BE2C (cell line): ENCODE measurements at regions not wholly inside any gene's neighbourhood (a gene's known extent, or its start where the extent isn't known, plus 50 kb on each side); places are given as distances from the start of the nearest gene placed in this dataset.

Experiments
- DNase-seq: peaks from one replicate; pipeline ENCODE4 v3.0.0-alpha.2; 2020
- H3K27me3 ChIP-seq: fragments of 250-450 bp; sonication (Bioruptor Pico); 2 replicates; pipeline ENCODE4 v1.5.1; 2020; ENCODE audit warnings: mild to moderate bottlenecking
- H3K36me3 ChIP-seq: fragments of 250-450 bp; sonication (Bioruptor Pico); 2 replicates; pipeline ENCODE4 v1.5.1; 2020; ENCODE audit warnings: mild to moderate bottlenecking
- H3K4me1 ChIP-seq: fragments of 250-450 bp; sonication (Bioruptor Pico); 2 replicates; pipeline ENCODE4 v1.5.1; 2020
- H3K4me3 ChIP-seq: 2 replicates; pipeline ENCODE4 v1.5.1; 2011; ENCODE audit warnings: low read depth, low read length
- H3K9me3 ChIP-seq: fragments of 250-450 bp; sonication (Bioruptor Pico); 2 replicates; pipeline ENCODE4 v1.5.1; 2020
- TF ChIP-seq, protein P1 (sequence below): IDR thresholded peaks from 2 replicates; pipeline ENCODE4 v1.5.1; 2012; ENCODE audit warnings: mild to moderate bottlenecking, low read depth, low read length

DNA sequence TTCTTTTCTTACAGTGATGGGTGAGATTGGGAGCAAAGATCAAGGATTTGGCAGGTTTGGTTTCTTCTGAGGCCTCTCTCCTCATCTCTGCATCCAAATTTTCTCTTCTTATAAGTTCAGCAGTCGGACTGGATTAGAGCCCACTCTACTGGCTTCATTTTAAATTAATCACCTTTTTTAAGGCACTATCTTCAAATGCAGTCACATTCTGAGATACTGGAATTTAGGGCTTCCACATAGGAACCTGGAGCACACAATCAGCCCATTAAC, 56.5 kb upstream of the PLSCR4 start:
- H3K4me1 ChIP-seq, result no peaks in the 10 kb centered on the region
- TF ChIP-seq, protein P1, sequence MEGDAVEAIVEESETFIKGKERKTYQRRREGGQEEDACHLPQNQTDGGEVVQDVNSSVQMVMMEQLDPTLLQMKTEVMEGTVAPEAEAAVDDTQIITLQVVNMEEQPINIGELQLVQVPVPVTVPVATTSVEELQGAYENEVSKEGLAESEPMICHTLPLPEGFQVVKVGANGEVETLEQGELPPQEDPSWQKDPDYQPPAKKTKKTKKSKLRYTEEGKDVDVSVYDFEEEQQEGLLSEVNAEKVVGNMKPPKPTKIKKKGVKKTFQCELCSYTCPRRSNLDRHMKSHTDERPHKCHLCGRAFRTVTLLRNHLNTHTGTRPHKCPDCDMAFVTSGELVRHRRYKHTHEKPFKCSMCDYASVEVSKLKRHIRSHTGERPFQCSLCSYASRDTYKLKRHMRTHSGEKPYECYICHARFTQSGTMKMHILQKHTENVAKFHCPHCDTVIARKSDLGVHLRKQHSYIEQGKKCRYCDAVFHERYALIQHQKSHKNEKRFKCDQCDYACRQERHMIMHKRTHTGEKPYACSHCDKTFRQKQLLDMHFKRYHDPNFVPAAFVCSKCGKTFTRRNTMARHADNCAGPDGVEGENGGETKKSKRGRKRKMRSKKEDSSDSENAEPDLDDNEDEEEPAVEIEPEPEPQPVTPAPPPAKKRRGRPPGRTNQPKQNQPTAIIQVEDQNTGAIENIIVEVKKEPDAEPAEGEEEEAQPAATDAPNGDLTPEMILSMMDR, result no peak

DNA sequence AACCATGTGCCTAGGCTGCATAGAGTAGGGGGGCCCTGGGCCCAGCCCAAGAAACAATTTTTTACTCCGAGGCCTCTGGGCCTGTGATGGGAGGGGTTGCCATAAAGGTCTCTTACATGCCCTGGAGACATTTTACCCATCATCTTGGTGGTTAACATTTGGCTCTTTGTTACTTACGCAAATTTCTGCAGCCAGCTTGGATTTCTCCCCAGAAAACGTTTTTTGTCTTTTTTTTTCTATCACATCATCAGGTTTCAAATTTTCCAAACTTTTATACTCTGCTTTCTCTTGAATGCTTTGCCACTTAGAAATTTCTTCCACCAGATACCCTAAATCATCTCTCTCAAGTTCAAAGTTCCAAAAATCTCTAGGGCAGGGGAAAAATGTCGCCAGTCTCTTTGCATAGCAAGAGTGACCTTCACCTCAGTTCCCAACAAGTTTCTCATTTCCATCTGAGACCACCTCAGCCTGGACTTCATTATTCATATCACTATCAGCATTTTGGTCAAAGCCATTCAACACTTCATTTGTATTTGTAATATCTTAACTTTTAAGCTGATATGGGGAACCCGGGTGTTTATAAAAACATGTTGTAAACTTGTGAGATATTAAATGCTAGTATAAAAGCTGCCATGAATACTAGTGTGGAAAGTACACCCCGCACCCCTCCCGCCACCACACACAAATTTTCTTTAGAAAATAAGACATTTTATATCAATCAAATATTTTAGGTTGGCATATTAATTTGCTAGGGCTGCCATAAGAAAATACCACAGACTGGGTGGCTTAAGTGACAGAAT, 56.0 kb upstream of the PLSCR4 start:
- no peaks in the 10 kb centered on the region for H3K4me1 ChIP-seq
- no peaks in the 10 kb centered on the region for H3K36me3 ChIP-seq
- no peak for DNase-seq
- no peak overlapping the region for H3K4me3 ChIP-seq
- no peaks in the 10 kb centered on the region for H3K27me3 ChIP-seq
- TF ChIP-seq, protein P1, result no peak
- H3K9me3 ChIP-seq, result no peaks in the 10 kb centered on the region

More for the DNA sequence above, 56.5 kb upstream of the PLSCR4 start:
- Histone ChIP-seq H3K4me3 (no peak overlapping the region), H3K27me3 (no peaks in the 10 kb centered on the region), H3K9me3 (no peaks in the 10 kb centered on the region), H3K36me3 (no peaks in the 10 kb centered on the region)
- DNase-seq, result no peak

DNA sequence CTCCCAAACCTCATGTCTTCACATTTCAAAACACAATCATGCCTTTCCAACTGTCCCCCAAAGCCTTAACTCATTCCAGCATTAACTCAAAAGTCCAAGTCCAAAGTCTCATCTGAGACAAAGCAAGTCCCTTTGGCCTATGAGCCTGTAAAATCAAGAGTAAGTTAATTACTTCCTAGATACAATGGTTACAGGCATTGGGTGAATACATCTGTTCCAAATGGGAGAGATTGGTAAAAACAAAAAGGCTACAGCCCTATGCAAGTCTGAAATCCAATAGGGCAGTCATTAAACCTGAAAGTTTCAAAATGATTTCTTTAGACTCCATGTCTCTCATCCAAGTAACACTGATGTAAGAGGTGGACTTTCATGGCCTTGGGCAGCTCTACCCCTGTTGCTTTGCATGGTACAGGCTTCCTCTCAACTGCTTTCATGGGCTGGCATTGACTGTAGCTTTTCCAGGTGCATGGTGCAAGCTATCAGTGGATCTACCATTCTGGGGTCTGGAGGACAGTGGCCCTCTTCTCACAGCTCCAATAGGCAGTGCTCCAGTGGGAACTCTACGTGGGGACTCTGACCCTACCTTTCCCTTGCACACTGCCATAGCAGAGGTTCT, 55.0 kb upstream of the PLSCR4 start:
- H3K4me1 ChIP-seq, result no peaks in the 10 kb centered on the region
- TF ChIP-seq, protein P1, result no peak
- DNase-seq, result no peak
- no peaks in the 10 kb centered on the region for H3K27me3 ChIP-seq
- H3K36me3 ChIP-seq, result no peaks in the 10 kb centered on the region
- H3K4me3 ChIP-seq, result no peak overlapping the region
- no peaks in the 10 kb centered on the region for H3K9me3 ChIP-seq

DNA sequence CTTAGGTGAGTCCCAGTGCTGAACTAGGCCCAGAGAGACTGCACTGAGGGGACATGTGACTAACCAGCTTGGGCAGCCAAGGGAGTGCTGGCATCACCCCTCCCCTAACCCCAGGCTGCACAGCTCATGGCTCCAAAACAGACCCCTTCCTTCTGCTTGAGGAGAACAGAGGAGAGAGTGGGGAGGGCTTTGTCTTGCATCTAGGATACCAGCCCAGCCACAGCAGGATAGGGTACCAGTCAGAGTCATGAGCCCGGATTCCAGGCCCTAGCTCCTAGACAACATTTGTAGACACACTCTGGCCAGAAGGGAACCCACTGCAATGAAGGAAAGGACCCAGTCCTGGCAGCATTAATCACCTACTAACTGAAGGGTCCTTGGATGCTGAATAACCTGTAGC, 49.9 kb upstream of the PLSCR4 start:
- Histone ChIP-seq H3K4me3 (no peak overlapping the region), H3K27me3 (no peaks in the 10 kb centered on the region), H3K9me3 (no peaks in the 10 kb centered on the region), H3K4me1 (no peaks in the 10 kb centered on the region), H3K36me3 (no peaks in the 10 kb centered on the region)
- TF ChIP-seq, protein P1, result no peak
- DNase-seq, result no peak
